ENCODE measurements at regions not wholly inside any gene's neighbourhood (a gene's known extent, or its start where the extent isn't known, plus 50 kb on each side); places are given as distances from the start of the nearest gene placed in this dataset.

GRCh38 chr3:152206243-152206760 is 62.4 kb upstream of the MBNL1 start:
- TF ChIP-seq TAF1 (IDR thresholded peaks at IDR 0.05; ENCODE audit: low read depth, low read length) = no peak
- TF ChIP-seq POLR2A (IDR thresholded peaks at IDR 0.05; ENCODE audit: low read depth, low read length) = no peak

Data from GM12891 (cell line).